ENCODE measurements at regions not wholly inside any gene's neighbourhood (a gene's known extent, or its start where the extent isn't known, plus 50 kb on each side); places are given as distances from the start of the nearest gene placed in this dataset.

GRCh38 chr2:129902731-129903585 is 76.5 kb upstream of the RAB6C start:
- ATAC-seq = no peak
- ChIA-PET POLR2A (ENCODE audit: unreplicated experiment) (no interaction called here), CTCF (interaction anchor here (0.6 kb wide), 1 partner anchor 1644 kb away, joined by 3 read pairs; no protein-coding TSS in a partner anchor)
- intact Hi-C loops (cut with micrococcal nuclease) = no loop called here
- Histone ChIP-seq H3K9ac (ENCODE audit: low read length) (no peak overlapping the region), H3K4me3 (ENCODE audit: low read length) (no peak overlapping the region), H3K27ac (ENCODE audit: low read length) (no peak overlapping the region), H3K4me2 (ENCODE audit: low read length) (no peak overlapping the region), H3K9me2 (replicated peaks; ENCODE audit: low read length) (no peaks in the 10 kb centered on the region), H2AFZ (ENCODE audit: low read length) (no peak overlapping the region), H3F3A (ENCODE audit: low read length, unreplicated experiment) (no peaks in the 10 kb centered on the region), H4K20me1 (ENCODE audit: low read length) (no peaks in the 10 kb centered on the region), H3K79me2 (ENCODE audit: low read length) (no peaks in the 10 kb centered on the region), H3K4me1 (ENCODE audit: insufficient read depth, low read length) (no peaks in the 10 kb centered on the region), H3K27me3 (ENCODE audit: low read length) (peaks cover 38% of the 10 kb centered on the region), H3K36me3 (ENCODE audit: low read depth, low read length) (no peaks in the 10 kb centered on the region), H3K9me3 (ENCODE audit: low read length) (no peaks in the 10 kb centered on the region)
- no peak for DNase-seq
- TF ChIP-seq CTCF (conservative IDR thresholded peaks at IDR 0.05; ENCODE audit: low read depth, low read length) = no peak
- no peak for TF ChIP-seq EZH2phosphoT487 (IDR thresholded peaks at IDR 0.05; ENCODE audit: borderline replicate concordance, low read length)
- no peak for TF ChIP-seq EZH2 (IDR thresholded peaks at IDR 0.05; ENCODE audit: low read length, unreplicated experiment)
- BruUV-seq (replicated peaks) = no TSS peak

GRCh38 chr2:129903586-129904425 is 75.7 kb upstream of the RAB6C start:
- BruUV-seq (replicated peaks) = no TSS peak
- CTCF ChIA-PET = interaction anchor here (0.6 kb wide), 2 partner anchors 20 to 1645 kb away, joined by 3 read pairs; no protein-coding TSS in a partner anchor
- intact Hi-C loops (cut with micrococcal nuclease) = no loop called here

More at GRCh38 chr2:129903586-129904425, 75.7 kb upstream of the RAB6C start:
- no peak overlapping the region for H3K9ac ChIP-seq (ENCODE audit: low read length)
- no peak for ATAC-seq
- H3K4me2 ChIP-seq (ENCODE audit: low read length) = no peak overlapping the region
- no peaks in the 10 kb centered on the region for H3K79me2 ChIP-seq (ENCODE audit: low read length)
- peaks cover 46% of the 10 kb centered on the region for H3K27me3 ChIP-seq (ENCODE audit: low read length)
- H3K4me3 ChIP-seq (ENCODE audit: low read length) = no peak overlapping the region
- POLR2A ChIA-PET (ENCODE audit: unreplicated experiment) = no interaction called here
- no peak for DNase-seq
- H3F3A ChIP-seq (ENCODE audit: low read length, unreplicated experiment) = no peaks in the 10 kb centered on the region
- H4K20me1 ChIP-seq (ENCODE audit: low read length) = no peaks in the 10 kb centered on the region
- H3K4me1 ChIP-seq (ENCODE audit: insufficient read depth, low read length) = no peaks in the 10 kb centered on the region
- H3K36me3 ChIP-seq (ENCODE audit: low read depth, low read length) = no peaks in the 10 kb centered on the region
- H3K27ac ChIP-seq (ENCODE audit: low read length) = no peak overlapping the region
- H2AFZ ChIP-seq (ENCODE audit: low read length) = no peak overlapping the region
- TF ChIP-seq CTCF (conservative IDR thresholded peaks at IDR 0.05; ENCODE audit: low read depth, low read length) (peak; percentile 22; the same call in 1 of the 2 replicates), EZH2phosphoT487 (IDR thresholded peaks at IDR 0.05; ENCODE audit: borderline replicate concordance, low read length) (no peak)
- no peaks in the 10 kb centered on the region for H3K9me3 ChIP-seq (ENCODE audit: low read length)
- no peaks in the 10 kb centered on the region for H3K9me2 ChIP-seq (replicated peaks; ENCODE audit: low read length)
